ENCODE measurements at regions not wholly inside any gene's neighbourhood (a gene's known extent, or its start where the extent isn't known, plus 50 kb on each side); places are given as distances from the start of the nearest gene placed in this dataset.
"Not testable (repeated sequence)": the region's sequence is repeated elsewhere in the genome, so short reads cannot be mapped to it uniquely, and the experiment has no call there.

- no peaks in the 10 kb centered on the region for H3K36me3 ChIP-seq (ENCODE audit: control insufficient read depth, insufficient read depth, low read length)
- H3K4me1 ChIP-seq (ENCODE audit: control insufficient read depth, insufficient read depth, low read length): no peaks in the 10 kb centered on the region
- no peak overlapping the region for H3K27ac ChIP-seq (ENCODE audit: low read depth, low read length)
Observed at GRCh38 chr10:125407000-125407502, 246.7 kb upstream of the CTBP2 start.

GRCh38 chr10:125404902-125405301, 244.5 kb upstream of the CTBP2 start:
- H3K36me3 ChIP-seq (ENCODE audit: control insufficient read depth, insufficient read depth, low read length); H3K9me3 ChIP-seq (ENCODE audit: control insufficient read depth, insufficient read depth, low read depth, low read length); H3K27ac ChIP-seq (ENCODE audit: low read depth, low read length); H3K27me3 ChIP-seq (ENCODE audit: control insufficient read depth, insufficient read depth, low read length); H3K4me3 ChIP-seq (ENCODE audit: low read depth, low read length); H3K9ac ChIP-seq (ENCODE audit: low read length); H3K4me1 ChIP-seq (ENCODE audit: control insufficient read depth, insufficient read depth, low read length): not testable (repeated sequence)

More at GRCh38 chr10:125407000-125407502, 246.7 kb upstream of the CTBP2 start:
- no peak overlapping the region for H3K4me3 ChIP-seq (ENCODE audit: low read depth, low read length)
- H3K9ac ChIP-seq (ENCODE audit: low read length): no peak overlapping the region
- H3K27me3 ChIP-seq (ENCODE audit: control insufficient read depth, insufficient read depth, low read length): no peaks in the 10 kb centered on the region
- H3K9me3 ChIP-seq (ENCODE audit: control insufficient read depth, insufficient read depth, low read depth, low read length): no peaks in the 10 kb centered on the region

- H3K27me3 ChIP-seq (ENCODE audit: control insufficient read depth, insufficient read depth, low read length): no peaks in the 10 kb centered on the region
- no peak overlapping the region for H3K4me3 ChIP-seq (ENCODE audit: low read depth, low read length)
- H3K9ac ChIP-seq (ENCODE audit: low read length): no peak overlapping the region
- no peaks in the 10 kb centered on the region for H3K36me3 ChIP-seq (ENCODE audit: control insufficient read depth, insufficient read depth, low read length)
- H3K4me1 ChIP-seq (ENCODE audit: control insufficient read depth, insufficient read depth, low read length): peaks cover 3% of the 10 kb centered on the region; the same call in 1 of the 2 replicates
- H3K27ac ChIP-seq (ENCODE audit: low read depth, low read length): no peak overlapping the region
- no peaks in the 10 kb centered on the region for H3K9me3 ChIP-seq (ENCODE audit: control insufficient read depth, insufficient read depth, low read depth, low read length)
Observed at GRCh38 chr10:125401462-125401861, 241.1 kb upstream of the CTBP2 start.

GRCh38 chr10:125399289-125399688, 238.9 kb upstream of the CTBP2 start:
- Histone ChIP-seq H3K9me3 (ENCODE audit: control insufficient read depth, insufficient read depth, low read depth, low read length) (no peaks in the 10 kb centered on the region), H3K27ac (ENCODE audit: low read depth, low read length) (no peak overlapping the region), H3K36me3 (ENCODE audit: control insufficient read depth, insufficient read depth, low read length) (no peaks in the 10 kb centered on the region), H3K9ac (ENCODE audit: low read length) (no peak overlapping the region), H3K4me3 (ENCODE audit: low read depth, low read length) (no peak overlapping the region), H3K27me3 (ENCODE audit: control insufficient read depth, insufficient read depth, low read length) (no peaks in the 10 kb centered on the region), H3K4me1 (ENCODE audit: control insufficient read depth, insufficient read depth, low read length) (peaks cover 3% of the 10 kb centered on the region; the same call in 1 of the 2 replicates)

GRCh38 chr10:125398270-125398669, 237.9 kb upstream of the CTBP2 start:
- no peak overlapping the region for H3K27ac ChIP-seq (ENCODE audit: low read depth, low read length)
- H3K4me1 ChIP-seq (ENCODE audit: control insufficient read depth, insufficient read depth, low read length): peaks cover 3% of the 10 kb centered on the region; the same call in 1 of the 2 replicates
- no peak overlapping the region for H3K4me3 ChIP-seq (ENCODE audit: low read depth, low read length)
- no peaks in the 10 kb centered on the region for H3K36me3 ChIP-seq (ENCODE audit: control insufficient read depth, insufficient read depth, low read length)
- no peak overlapping the region for H3K9ac ChIP-seq (ENCODE audit: low read length)
- H3K9me3 ChIP-seq (ENCODE audit: control insufficient read depth, insufficient read depth, low read depth, low read length): no peaks in the 10 kb centered on the region
- no peaks in the 10 kb centered on the region for H3K27me3 ChIP-seq (ENCODE audit: control insufficient read depth, insufficient read depth, low read length)

- Histone ChIP-seq H3K4me1 (ENCODE audit: control insufficient read depth, insufficient read depth, low read length) (peaks cover 3% of the 10 kb centered on the region; the same call in 1 of the 2 replicates), H3K4me3 (ENCODE audit: low read depth, low read length) (no peak overlapping the region), H3K36me3 (ENCODE audit: control insufficient read depth, insufficient read depth, low read length) (no peaks in the 10 kb centered on the region), H3K9ac (ENCODE audit: low read length) (no peak overlapping the region), H3K9me3 (ENCODE audit: control insufficient read depth, insufficient read depth, low read depth, low read length) (no peaks in the 10 kb centered on the region), H3K27me3 (ENCODE audit: control insufficient read depth, insufficient read depth, low read length) (no peaks in the 10 kb centered on the region), H3K27ac (ENCODE audit: low read depth, low read length) (no peak overlapping the region)
Observed at GRCh38 chr10:125397608-125398007, 237.2 kb upstream of the CTBP2 start.

- no peak overlapping the region for H3K4me3 ChIP-seq (ENCODE audit: low read depth, low read length)
- H3K36me3 ChIP-seq (ENCODE audit: control insufficient read depth, insufficient read depth, low read length): no peaks in the 10 kb centered on the region
- H3K9ac ChIP-seq (ENCODE audit: low read length): no peak overlapping the region
- no peaks in the 10 kb centered on the region for H3K27me3 ChIP-seq (ENCODE audit: control insufficient read depth, insufficient read depth, low read length)
- no peak overlapping the region for H3K27ac ChIP-seq (ENCODE audit: low read depth, low read length)
- H3K4me1 ChIP-seq (ENCODE audit: control insufficient read depth, insufficient read depth, low read length): peaks cover 3% of the 10 kb centered on the region; the same call in 1 of the 2 replicates
- H3K9me3 ChIP-seq (ENCODE audit: control insufficient read depth, insufficient read depth, low read depth, low read length): no peaks in the 10 kb centered on the region
Observed at GRCh38 chr10:125396676-125397075, 236.3 kb upstream of the CTBP2 start.

- no peaks in the 10 kb centered on the region for H3K4me1 ChIP-seq (ENCODE audit: control insufficient read depth, insufficient read depth, low read length)
- no peak overlapping the region for H3K9ac ChIP-seq (ENCODE audit: low read length)
- peaks cover 8% of the 10 kb centered on the region for H3K9me3 ChIP-seq (ENCODE audit: control insufficient read depth, insufficient read depth, low read depth, low read length)
- H3K27me3 ChIP-seq (ENCODE audit: control insufficient read depth, insufficient read depth, low read length): no peaks in the 10 kb centered on the region
- H3K36me3 ChIP-seq (ENCODE audit: control insufficient read depth, insufficient read depth, low read length): no peaks in the 10 kb centered on the region
- no peak overlapping the region for H3K27ac ChIP-seq (ENCODE audit: low read depth, low read length)
- no peak overlapping the region for H3K4me3 ChIP-seq (ENCODE audit: low read depth, low read length)
Observed at GRCh38 chr10:125392609-125393008, 232.2 kb upstream of the CTBP2 start.

- no peak overlapping the region for H3K27ac ChIP-seq (ENCODE audit: low read depth, low read length)
- no peaks in the 10 kb centered on the region for H3K4me1 ChIP-seq (ENCODE audit: control insufficient read depth, insufficient read depth, low read length)
- H3K36me3 ChIP-seq (ENCODE audit: control insufficient read depth, insufficient read depth, low read length): no peaks in the 10 kb centered on the region
- H3K9ac ChIP-seq (ENCODE audit: low read length): no peak overlapping the region
- H3K27me3 ChIP-seq (ENCODE audit: control insufficient read depth, insufficient read depth, low read length): no peaks in the 10 kb centered on the region
- H3K4me3 ChIP-seq (ENCODE audit: low read depth, low read length): no peak overlapping the region
- peaks cover 8% of the 10 kb centered on the region for H3K9me3 ChIP-seq (ENCODE audit: control insufficient read depth, insufficient read depth, low read depth, low read length)
Observed at GRCh38 chr10:125392154-125392553, 231.8 kb upstream of the CTBP2 start.

GRCh38 chr10:125389648-125390047, 229.3 kb upstream of the CTBP2 start:
- H3K9me3 ChIP-seq (ENCODE audit: control insufficient read depth, insufficient read depth, low read depth, low read length): peaks cover 8% of the 10 kb centered on the region
- no peaks in the 10 kb centered on the region for H3K4me1 ChIP-seq (ENCODE audit: control insufficient read depth, insufficient read depth, low read length)
- no peak overlapping the region for H3K9ac ChIP-seq (ENCODE audit: low read length)
- H3K4me3 ChIP-seq (ENCODE audit: low read depth, low read length): no peak overlapping the region
- H3K27ac ChIP-seq (ENCODE audit: low read depth, low read length): no peak overlapping the region
- H3K27me3 ChIP-seq (ENCODE audit: control insufficient read depth, insufficient read depth, low read length): no peaks in the 10 kb centered on the region
- H3K36me3 ChIP-seq (ENCODE audit: control insufficient read depth, insufficient read depth, low read length): no peaks in the 10 kb centered on the region

- Histone ChIP-seq H3K4me3 (ENCODE audit: low read depth, low read length) (no peak overlapping the region), H3K27me3 (ENCODE audit: control insufficient read depth, insufficient read depth, low read length) (no peaks in the 10 kb centered on the region), H3K9me3 (ENCODE audit: control insufficient read depth, insufficient read depth, low read depth, low read length) (peaks cover 11% of the 10 kb centered on the region; the same call in 1 of the 2 replicates), H3K4me1 (ENCODE audit: control insufficient read depth, insufficient read depth, low read length) (no peaks in the 10 kb centered on the region), H3K27ac (ENCODE audit: low read depth, low read length) (no peak overlapping the region), H3K36me3 (ENCODE audit: control insufficient read depth, insufficient read depth, low read length) (no peaks in the 10 kb centered on the region), H3K9ac (ENCODE audit: low read length) (no peak overlapping the region)
Observed at GRCh38 chr10:125379592-125379991, 219.2 kb upstream of the CTBP2 start.

GRCh38 chr10:125377368-125377767, 217.0 kb upstream of the CTBP2 start:
- Histone ChIP-seq H3K27me3 (ENCODE audit: control insufficient read depth, insufficient read depth, low read length) (no peaks in the 10 kb centered on the region), H3K36me3 (ENCODE audit: control insufficient read depth, insufficient read depth, low read length) (no peaks in the 10 kb centered on the region), H3K4me1 (ENCODE audit: control insufficient read depth, insufficient read depth, low read length) (no peaks in the 10 kb centered on the region)

More at GRCh38 chr10:125377368-125377767, 217.0 kb upstream of the CTBP2 start:
- Histone ChIP-seq H3K9ac (ENCODE audit: low read length) (no peak overlapping the region), H3K27ac (ENCODE audit: low read depth, low read length) (no peak overlapping the region), H3K9me3 (ENCODE audit: control insufficient read depth, insufficient read depth, low read depth, low read length) (peaks cover 7% of the 10 kb centered on the region; the same call in 1 of the 2 replicates), H3K4me3 (ENCODE audit: low read depth, low read length) (no peak overlapping the region)

Measured in HUES6 (cell line).